ENCODE measurements at regions not wholly inside any gene's neighbourhood (a gene's known extent, or its start where the extent isn't known, plus 50 kb on each side); places are given as distances from the start of the nearest gene placed in this dataset.

DNA sequence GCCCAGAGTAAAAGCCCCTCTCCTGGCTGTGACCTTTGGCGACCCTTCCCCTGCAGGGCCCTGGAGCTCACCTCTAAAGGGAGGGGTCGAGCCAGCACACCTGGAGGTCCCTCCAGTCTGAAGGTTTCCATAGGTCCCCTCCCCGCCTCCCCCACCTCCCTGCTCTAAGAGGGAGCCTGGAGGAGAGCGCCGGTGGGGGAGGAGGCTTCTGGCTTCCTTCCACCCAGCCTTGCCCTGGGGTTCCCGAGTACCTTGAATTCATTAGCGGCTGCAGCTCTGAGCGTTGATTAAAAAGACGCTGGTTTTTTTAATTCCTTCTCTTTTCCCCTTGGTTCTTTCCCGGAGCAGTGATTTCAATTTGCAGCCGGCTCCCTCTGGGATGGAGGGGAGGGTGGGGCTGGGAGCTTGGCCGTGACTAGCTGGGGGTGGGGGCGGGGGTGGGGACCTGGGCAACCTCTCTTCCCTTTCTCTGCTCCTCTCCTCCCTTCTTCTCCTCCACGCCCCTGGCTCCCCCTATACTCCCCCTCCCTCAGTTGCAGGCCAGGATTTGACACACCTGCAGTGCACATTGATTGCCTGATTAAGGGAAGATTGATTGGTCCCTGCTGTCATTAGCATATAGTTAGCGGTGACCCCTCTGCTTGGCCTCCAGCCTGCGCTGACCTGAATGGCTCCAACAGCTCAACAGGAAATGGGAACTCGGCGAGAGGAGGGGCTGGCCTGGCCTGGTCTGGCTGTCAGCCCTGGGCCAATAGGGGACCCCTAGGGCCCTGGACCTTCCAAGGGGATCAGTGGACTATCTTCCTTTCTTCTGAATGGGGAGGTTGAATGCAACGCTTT is 67.5 kb upstream of the RAPGEF1 start (continued):
- TF ChIP-seq, protein P1, sequence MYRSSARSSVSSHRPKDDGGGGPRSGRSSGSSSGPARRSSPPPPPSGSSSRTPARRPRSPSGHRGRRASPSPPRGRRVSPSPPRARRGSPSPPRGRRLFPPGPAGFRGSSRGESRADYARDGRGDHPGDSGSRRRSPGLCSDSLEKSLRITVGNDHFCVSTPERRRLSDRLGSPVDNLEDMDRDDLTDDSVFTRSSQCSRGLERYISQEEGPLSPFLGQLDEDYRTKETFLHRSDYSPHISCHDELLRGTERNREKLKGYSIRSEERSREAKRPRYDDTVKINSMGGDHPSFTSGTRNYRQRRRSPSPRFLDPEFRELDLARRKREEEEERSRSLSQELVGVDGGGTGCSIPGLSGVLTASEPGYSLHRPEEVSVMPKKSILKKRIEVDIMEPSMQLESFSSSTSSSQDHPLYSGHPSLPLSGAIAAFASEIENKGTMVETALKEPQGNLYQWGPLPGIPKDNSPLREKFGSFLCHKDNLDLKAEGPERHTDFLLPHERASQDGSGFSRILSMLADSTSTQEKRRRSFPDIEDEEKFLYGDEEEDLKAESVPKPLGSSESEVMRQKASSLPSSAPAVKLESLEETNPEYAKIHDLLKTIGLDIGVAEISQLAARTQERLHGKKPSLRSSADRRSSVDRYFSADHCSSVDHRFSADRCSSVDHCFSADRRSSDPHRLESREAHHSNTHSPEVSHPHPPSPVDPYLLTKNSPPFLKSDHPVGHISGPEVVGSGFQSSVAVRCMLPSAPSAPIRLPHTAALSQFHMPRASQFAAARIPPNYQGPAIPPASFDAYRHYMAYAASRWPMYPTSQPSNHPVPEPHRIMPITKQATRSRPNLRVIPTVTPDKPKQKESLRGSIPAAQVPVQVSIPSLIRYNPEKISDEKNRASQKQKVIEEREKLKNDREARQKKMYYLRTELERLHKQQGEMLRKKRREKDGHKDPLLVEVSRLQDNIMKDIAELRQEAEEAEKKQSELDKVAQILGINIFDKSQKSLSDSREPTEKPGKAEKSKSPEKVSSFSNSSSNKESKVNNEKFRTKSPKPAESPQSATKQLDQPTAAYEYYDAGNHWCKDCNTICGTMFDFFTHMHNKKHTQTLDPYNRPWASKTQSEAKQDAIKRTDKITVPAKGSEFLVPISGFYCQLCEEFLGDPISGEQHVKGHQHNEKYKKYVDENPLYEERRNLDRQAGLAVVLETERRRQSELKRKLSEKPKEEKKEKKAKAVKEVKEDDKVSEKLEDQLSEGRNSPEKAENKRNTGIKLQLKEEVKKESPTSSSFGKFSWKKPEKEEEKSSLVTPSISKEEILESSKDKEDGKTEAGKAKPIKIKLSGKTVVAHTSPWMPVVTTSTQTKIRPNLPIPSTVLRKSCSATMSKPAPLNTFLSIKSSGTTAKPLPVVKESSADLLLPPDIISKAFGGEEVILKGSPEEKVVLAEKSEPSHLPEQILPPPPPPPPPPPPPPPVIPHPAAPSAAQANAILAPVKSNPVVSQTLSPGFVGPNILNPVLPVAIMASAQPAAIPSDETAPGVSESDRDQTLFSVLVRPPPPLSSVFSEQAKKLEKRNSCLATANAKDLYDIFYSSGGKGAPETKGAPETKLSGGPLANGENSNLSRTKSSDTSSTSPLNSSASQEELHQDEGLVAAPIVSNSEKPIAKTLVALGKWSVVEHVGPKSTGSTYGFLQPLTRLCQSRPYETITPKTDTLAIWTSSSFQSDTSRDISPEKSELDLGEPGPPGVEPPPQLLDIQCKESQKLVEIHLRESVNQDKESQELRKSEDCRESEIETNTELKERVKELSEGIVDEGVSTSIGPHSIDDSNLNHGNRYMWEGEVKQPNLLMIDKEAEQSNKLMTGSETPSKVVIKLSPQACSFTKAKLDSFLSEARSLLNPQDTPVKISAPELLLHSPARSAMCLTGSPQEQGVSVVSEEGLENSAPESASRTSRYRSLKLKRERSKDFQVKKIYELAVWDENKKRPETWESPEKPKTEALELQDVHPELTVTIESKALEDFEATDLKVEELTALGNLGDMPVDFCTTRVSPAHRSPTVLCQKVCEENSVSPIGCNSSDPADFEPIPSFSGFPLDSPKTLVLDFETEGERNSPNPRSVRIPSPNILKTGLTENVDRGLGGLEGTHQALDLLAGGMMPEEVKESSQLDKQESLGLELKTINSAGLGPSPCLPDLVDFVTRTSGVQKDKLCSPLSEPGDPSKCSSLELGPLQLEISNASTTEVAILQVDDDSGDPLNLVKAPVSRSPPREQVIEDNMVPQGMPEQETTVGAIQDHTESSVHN (CRISPR knock-in tag; IDR thresholded peaks at IDR 0.05): no peak
- TF ChIP-seq, protein P2, sequence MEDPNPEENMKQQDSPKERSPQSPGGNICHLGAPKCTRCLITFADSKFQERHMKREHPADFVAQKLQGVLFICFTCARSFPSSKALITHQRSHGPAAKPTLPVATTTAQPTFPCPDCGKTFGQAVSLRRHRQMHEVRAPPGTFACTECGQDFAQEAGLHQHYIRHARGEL (CRISPR knock-in tag; IDR thresholded peaks at IDR 0.05): no peak

DNA sequence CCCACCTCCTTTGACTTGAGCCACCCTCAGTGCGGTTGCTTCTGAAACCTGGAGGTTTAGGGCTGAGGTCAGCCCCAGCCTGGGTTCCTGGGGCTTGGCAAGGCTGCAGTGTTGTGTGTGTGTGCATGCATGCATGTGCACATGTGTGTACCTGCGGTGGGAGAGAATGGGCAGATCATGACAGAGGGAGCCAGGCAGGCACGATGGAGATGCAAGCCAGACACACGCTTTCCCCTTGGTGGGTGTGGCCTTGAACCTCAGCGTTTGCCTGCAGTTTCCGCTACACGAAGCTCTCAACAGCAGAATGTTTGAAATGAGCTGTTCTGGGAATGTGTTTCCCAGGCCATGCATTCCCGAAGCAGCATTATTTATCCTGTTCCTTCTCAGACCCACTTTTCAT is 65.9 kb upstream of the RAPGEF1 start:
- intact Hi-C loops (cut with micrococcal nuclease; ENCODE audit: unreplicated experiment) (no loop called here), in situ Hi-C loops (cut with HindIII; ENCODE audit: extremely low pct_ligation_motif_present, low pct_unique_long_range_greater_than_20kb) (no loop called here)
- 35% methylated on average over 7 of the region's 8 CpGs for WGBS (ENCODE audit: low lambda C conversion rate)
- Histone ChIP-seq H3K27me3 (ENCODE audit: control insufficient read depth in 1 of 2, insufficient read depth in 2 of 2, low read length in 2 of 2) (peaks cover 2 to 37% of the 10 kb centered on the region in 2 experiments; a peak in 4 of 5 replicates), H3K9me3 (ENCODE audit: low read length) (no peaks in the 10 kb centered on the region), H3K4me2 (ENCODE audit: low read depth, low read length) (no peak overlapping the region), H3K4me3 (replicated peaks in 1 of 3; ENCODE audit: insufficient read depth in 1 of 3, low read depth in 2 of 3, low read length in 3 of 3) (no peak overlapping the region), H4K20me1 (ENCODE audit: insufficient read depth, low read length) (0 out of 2 replicates have a peak, but pooled peaks cover 5% of the 10 kb centered on the region), H3K79me2 (ENCODE audit: insufficient read depth, low read length) (no peaks in the 10 kb centered on the region), H3K4me1 (ENCODE audit: insufficient read depth, low read length) (no peaks in the 10 kb centered on the region), H3K27ac (ENCODE audit: extremely low read length, insufficient read depth, low read length) (no peak overlapping the region), H2AFZ (ENCODE audit: low read length) (no peak overlapping the region), H3K9ac (ENCODE audit: insufficient read depth, low read depth, low read length) (no peak overlapping the region), H3K36me3 (replicated peaks in 1 of 2; ENCODE audit: control insufficient read depth in 1 of 2, insufficient read depth in 2 of 2, low read length in 2 of 2) (no peaks in the 10 kb centered on the region)
- no peak for FAIRE-seq
- CTCF ChIA-PET (ENCODE audit: low intra/inter-chr PET ratio, low total read pairs): no interaction called here
- BruUV-seq (replicated peaks): no TSS peak
- no peak for ATAC-seq
- no peak for DNase-seq (ENCODE audit: low spot score)
- POLR2A ChIA-PET: no interaction called here
- TF ChIP-seq TP53 (CRISPR knock-in tag; conservative IDR thresholded peaks at IDR 0.05): no peak
- no peak for TF ChIP-seq NKX3-1 (CRISPR knock-in tag; IDR thresholded peaks at IDR 0.05)
- no peak for TF ChIP-seq ZNF678 (CRISPR knock-in tag; IDR thresholded peaks at IDR 0.05)
- TF ChIP-seq, protein P3, sequence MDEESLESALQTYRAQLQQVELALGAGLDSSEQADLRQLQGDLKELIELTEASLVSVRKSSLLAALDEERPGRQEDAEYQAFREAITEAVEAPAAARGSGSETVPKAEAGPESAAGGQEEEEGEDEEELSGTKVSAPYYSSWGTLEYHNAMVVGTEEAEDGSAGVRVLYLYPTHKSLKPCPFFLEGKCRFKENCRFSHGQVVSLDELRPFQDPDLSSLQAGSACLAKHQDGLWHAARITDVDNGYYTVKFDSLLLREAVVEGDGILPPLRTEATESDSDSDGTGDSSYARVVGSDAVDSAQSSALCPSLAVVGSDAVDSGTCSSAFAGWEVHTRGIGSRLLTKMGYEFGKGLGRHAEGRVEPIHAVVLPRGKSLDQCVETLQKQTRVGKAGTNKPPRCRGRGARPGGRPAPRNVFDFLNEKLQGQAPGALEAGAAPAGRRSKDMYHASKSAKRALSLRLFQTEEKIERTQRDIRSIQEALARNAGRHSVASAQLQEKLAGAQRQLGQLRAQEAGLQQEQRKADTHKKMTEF (CRISPR knock-in tag; IDR thresholded peaks at IDR 0.05): no peak
- no peak for TF ChIP-seq PAWR (CRISPR knock-in tag; IDR thresholded peaks at IDR 0.05; ENCODE audit: borderline replicate concordance)
- TF ChIP-seq RORA (CRISPR knock-in tag; IDR thresholded peaks at IDR 0.05): no peak
- no peak for TF ChIP-seq MED8 (CRISPR knock-in tag; IDR thresholded peaks at IDR 0.05; ENCODE audit: insufficient replicate concordance)
- TF ChIP-seq ZNF446 (CRISPR knock-in tag; IDR thresholded peaks at IDR 0.05): no peak
- no peak for TF ChIP-seq ZNF558 (CRISPR knock-in tag; IDR thresholded peaks at IDR 0.05; ENCODE audit: borderline replicate concordance)
- TF ChIP-seq SAFB2 (CRISPR knock-in tag; IDR thresholded peaks at IDR 0.05; ENCODE audit: borderline replicate concordance, low read depth): no peak
- TF ChIP-seq ZNF101 (CRISPR knock-in tag; IDR thresholded peaks at IDR 0.05; ENCODE audit: borderline replicate concordance, low read depth): no peak
